Ascending aorta (tissue), 2 donors: ENCODE measurements at regions not wholly inside any gene's neighbourhood (a gene's known extent, or its start where the extent isn't known, plus 50 kb on each side); places are given as distances from the start of the nearest gene placed in this dataset.

Experiments
- DNase-seq, 2 donors: peaks; one replicate each; pipeline ENCODE4 v3.0.0-alpha.2; 2019; ENCODE audit warnings: low spot score in 2 of 2
- H3K27ac ChIP-seq, 2 donors: fragments of 200-600 bp; sonication (generic); one replicate each; pipeline ENCODE4 v1.5.1; 2016 to 2017; ENCODE audit warnings: mild to moderate bottlenecking in 1 of 2
- H3K27me3 ChIP-seq: fragments of 200-600 bp; sonication (generic); one replicate; pipeline ENCODE4 v1.5.1; 2017
- H3K36me3 ChIP-seq, 2 donors: fragments of 200-600 bp; sonication (generic); one replicate each; pipeline ENCODE4 v1.5.1; 2016
- H3K4me1 ChIP-seq, 2 donors: fragments of 200-600 bp; sonication (generic); one replicate each; pipeline ENCODE4 v1.5.1; 2016 to 2017; ENCODE audit warnings: mild to moderate bottlenecking in 1 of 2
- H3K4me3 ChIP-seq, 2 donors: fragments of 200-600 bp; sonication (generic); one replicate each; pipeline ENCODE4 v1.5.1; 2016 to 2017; ENCODE audit warnings: mild to moderate bottlenecking in 1 of 2
- H3K9me3 ChIP-seq, 2 donors: fragments of 200-600 bp; sonication (generic); one replicate each; pipeline ENCODE4 v1.5.1; 2016
- CTCF ChIP-seq, 3 experiments: fragments of 200-600 bp in 2 of 3; fragments of 450-650 bp in 1 of 3; sonication (generic) in 2 of 3; IDR thresholded peaks; one replicate each; pipeline ENCODE4 v1.5.1; 2016 to 2019; ENCODE audit warnings: antibody characterized with exemption in 3 of 3, mild to moderate bottlenecking in 1 of 3, moderate library complexity in 1 of 3
- intact Hi-C: fragments of 100-400 bp; cut with DNase I; formaldehyde crosslinking; loops from one replicate; pipeline ENCODE4 v1.15.1; 2023

DNA sequence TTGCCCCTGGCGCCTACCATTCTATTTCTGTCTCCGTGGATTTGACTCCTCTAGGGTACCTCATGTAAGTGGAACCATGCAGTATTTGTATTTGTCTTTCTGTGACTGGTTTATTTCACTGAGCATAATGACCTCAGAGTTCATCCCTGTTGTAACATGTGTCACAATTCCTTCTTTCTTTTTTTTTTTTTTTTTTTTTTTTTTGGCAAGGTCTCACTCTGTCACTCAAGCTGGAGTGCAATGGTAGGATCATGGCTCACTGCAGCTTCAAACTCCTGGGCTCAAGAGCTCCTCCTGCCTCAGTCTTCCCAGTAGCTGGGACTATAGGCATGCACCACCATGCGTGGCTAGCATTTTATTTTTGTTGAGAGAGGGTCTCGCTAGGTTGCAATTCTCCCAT is 74.0 kb upstream of the SEPTIN5 start:
- Histone ChIP-seq H3K9me3 (no peaks in the 10 kb centered on the region), H3K4me1 (no peaks in the 10 kb centered on the region), H3K27ac (no peak overlapping the region), H3K27me3 (no peaks in the 10 kb centered on the region), H3K36me3 (no peaks in the 10 kb centered on the region), H3K4me3 (no peak overlapping the region)
- peak in 1 of 2 donors; percentile 18 for DNase-seq
- intact Hi-C loops, result no loop called here
- no peak for TF ChIP-seq CTCF (IDR thresholded peaks at IDR 0.05)

- no peaks in the 10 kb centered on the region for H3K36me3 ChIP-seq
- no peaks in the 10 kb centered on the region for H3K4me1 ChIP-seq
- H3K4me3 ChIP-seq, result no peak overlapping the region
- no peak overlapping the region for H3K27ac ChIP-seq
- peak in 1 of 3 experiments; percentile 6 for TF ChIP-seq CTCF (IDR thresholded peaks at IDR 0.05)
- H3K27me3 ChIP-seq, result no peaks in the 10 kb centered on the region
- DNase-seq, result peak in 1 of 2 donors; percentile 56
- H3K9me3 ChIP-seq, result no peaks in the 10 kb centered on the region
- intact Hi-C loops, result no loop called here
Measured at GRCh38 chr22:19641254-19641982, 72.9 kb upstream of the SEPTIN5 start.

- H3K36me3 ChIP-seq, result no peaks in the 10 kb centered on the region
- H3K27ac ChIP-seq, result no peak overlapping the region
- no peaks in the 10 kb centered on the region for H3K9me3 ChIP-seq
- H3K4me3 ChIP-seq, result no peak overlapping the region
- H3K4me1 ChIP-seq, result no peaks in the 10 kb centered on the region
- DNase-seq, result peak in 1 of 2 donors; percentile 49
- no peak for TF ChIP-seq CTCF (IDR thresholded peaks at IDR 0.05)
- intact Hi-C loops, result no loop called here
- H3K27me3 ChIP-seq, result no peaks in the 10 kb centered on the region
Measured at GRCh38 chr22:19641983-19642451, 72.3 kb upstream of the SEPTIN5 start.

DNA sequence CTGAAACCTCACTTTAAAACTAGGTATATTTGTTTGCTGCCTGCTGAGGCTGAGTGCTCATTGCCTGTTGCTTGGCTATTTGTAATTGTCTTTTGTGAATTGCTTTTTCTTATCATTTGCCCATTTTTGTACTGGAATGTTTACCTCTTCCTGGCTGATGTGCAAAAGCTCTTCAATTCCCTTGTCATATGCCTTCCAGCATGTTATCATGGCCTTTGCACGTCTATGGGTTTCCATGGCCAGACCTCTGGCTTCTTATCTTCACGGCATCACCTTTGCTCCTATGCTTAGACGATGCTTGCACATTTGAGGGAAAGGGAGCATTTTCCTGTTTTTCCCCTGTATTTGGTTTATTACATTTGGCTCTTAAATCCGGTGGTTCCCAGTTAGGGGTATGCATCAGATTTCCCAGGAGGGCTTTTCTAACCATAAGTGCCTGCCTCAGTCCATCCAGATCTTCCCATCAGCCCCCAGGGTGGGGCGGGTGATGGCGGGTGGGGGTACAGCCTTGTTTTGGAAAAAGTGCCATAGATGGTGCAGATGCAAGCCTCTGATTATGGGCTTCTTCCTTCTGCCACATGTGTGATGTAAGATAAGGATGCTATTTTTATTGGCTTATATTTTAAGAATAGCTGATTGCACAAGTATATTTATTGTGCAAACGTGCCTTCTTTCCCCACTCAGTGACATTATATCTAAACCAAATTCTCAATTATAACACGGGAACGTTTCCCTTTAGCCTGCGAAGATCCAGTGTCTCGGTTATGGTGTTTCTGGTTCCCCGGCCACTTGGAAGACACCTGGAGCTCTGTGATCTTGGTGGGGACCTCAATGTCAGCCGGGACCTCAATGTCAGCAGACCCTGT is 70.6 kb upstream of the SEPTIN5 start:
- no peak for DNase-seq
- no peak overlapping the region for H3K4me3 ChIP-seq
- no peak overlapping the region for H3K27ac ChIP-seq
- intact Hi-C loops, result no loop called here
- H3K9me3 ChIP-seq, result peaks cover 12% of the 10 kb centered on the region in 2 donors
- no peak for TF ChIP-seq CTCF (IDR thresholded peaks at IDR 0.05)
- H3K36me3 ChIP-seq, result no peaks in the 10 kb centered on the region
- no peaks in the 10 kb centered on the region for H3K4me1 ChIP-seq
- no peaks in the 10 kb centered on the region for H3K27me3 ChIP-seq

DNA sequence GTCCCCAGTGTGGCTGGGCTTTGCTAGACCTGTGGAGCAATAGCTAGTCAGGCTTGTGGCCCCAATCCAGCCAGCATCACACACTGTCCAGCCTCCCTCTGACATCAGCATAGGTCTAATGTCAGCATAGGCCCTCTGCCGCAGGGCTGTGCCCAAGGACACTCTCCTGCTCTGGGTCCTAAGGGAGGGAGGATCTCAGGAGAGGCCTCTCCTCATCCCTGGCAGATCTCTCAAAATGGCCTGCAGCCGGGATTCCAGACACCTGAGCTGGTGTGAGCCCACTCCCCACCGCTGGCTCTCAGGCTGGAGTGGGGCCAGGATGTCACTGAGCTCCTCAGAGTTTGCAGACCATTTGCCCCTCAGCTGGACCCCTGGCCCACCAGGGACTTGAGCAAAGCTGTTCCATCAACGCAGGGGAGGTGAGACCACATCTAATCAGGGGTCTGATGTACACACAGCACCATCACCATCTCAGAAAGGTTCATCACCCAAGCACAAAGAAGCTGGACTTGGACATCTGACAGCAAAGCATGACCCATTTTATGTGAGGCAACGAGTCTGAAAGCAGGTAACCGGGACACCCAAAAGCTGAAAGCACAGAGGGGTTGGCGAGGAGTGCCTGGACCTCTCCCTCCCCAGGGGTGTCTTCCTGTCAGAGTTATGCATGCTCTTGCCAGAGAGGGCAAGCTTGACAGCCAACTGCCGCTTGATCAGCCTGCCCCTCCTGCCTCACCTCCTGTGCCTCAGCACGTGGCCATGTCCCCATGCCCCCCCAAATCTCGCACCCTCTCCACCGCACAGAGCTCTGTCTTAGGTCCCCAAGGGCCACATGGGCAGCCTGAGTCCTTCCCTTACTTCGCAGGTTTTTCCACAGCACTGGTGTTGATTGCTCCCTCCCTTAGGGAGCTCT is 69.7 kb upstream of the SEPTIN5 start:
- DNase-seq, result peak in 1 of 2 donors; percentile 63
- intact Hi-C loops, result no loop called here
- H3K36me3 ChIP-seq, result no peaks in the 10 kb centered on the region
- H3K9me3 ChIP-seq, result peaks cover 12 to 20% of the 10 kb centered on the region in 2 donors
- no peak for TF ChIP-seq CTCF (IDR thresholded peaks at IDR 0.05)
- no peak overlapping the region for H3K27ac ChIP-seq
- H3K4me1 ChIP-seq, result no peaks in the 10 kb centered on the region
- no peak overlapping the region for H3K4me3 ChIP-seq
- H3K27me3 ChIP-seq, result no peaks in the 10 kb centered on the region
